Pons (tissue), 1 donor: ENCODE measurements at regions not wholly inside any gene's neighbourhood (a gene's known extent, or its start where the extent isn't known, plus 50 kb on each side); places are given as distances from the start of the nearest gene placed in this dataset.
"Not testable (repeated sequence)": the region's sequence is repeated elsewhere in the genome, so short reads cannot be mapped to it uniquely, and the experiment has no call there.

Experiments used
- DNase-seq: peaks from one replicate; pipeline ENCODE4 v3.0.0-alpha.2; 2016; ENCODE audit warnings: low spot score

- not testable (repeated sequence) for DNase-seq
Measured at GRCh38 chr6:25160134-25160533, 119.0 kb upstream of the CARMIL1 start.

- no peak for DNase-seq
Measured at GRCh38 chr6:25165177-25165576, 114.0 kb upstream of the CARMIL1 start.

- no peak for DNase-seq
Measured at GRCh38 chr6:25165800-25166199, 113.4 kb upstream of the CARMIL1 start.

DNA sequence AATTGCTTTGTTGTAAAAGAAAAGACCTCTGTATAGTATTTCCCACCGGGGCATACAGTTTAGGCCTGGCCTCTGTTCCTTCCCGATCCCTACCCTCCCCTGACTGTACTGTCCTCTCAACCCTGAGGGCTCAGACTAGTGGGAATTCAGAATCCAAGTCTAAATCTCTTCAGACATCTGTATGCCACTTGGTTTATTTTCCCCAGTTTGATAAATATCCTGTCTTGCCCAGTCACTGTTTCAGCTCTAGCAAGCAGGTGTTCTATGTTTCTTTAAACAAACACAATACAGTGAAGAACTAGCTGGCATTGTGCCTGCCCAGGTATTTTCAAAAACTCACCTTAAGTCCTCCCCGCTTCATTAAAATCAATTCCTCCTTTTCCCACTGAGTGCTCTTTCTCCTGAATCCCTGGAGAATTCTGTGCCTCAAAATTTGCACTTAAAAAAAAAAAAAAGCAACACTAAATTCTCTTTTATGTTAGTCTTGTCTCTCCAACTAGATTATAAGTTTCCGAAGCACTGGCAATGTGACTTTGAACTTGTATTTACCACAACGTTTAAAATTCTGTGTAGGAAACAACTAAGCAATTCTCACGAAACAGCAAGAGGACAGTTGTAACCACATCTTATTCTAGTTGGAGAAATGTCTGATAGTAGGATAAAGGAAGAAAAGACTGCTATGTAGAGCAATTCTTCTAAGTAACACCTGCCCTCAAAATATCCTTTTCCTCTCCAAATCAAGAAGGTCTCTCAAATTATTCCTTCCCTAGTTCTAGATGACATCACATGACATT lies 112.0 kb upstream of the CARMIL1 start:
- no peak for DNase-seq

- no peak for DNase-seq
Measured at GRCh38 chr6:25167961-25168360, 111.2 kb upstream of the CARMIL1 start.

- DNase-seq, result no peak
Measured at GRCh38 chr6:25168637-25169036, 110.5 kb upstream of the CARMIL1 start.

DNA sequence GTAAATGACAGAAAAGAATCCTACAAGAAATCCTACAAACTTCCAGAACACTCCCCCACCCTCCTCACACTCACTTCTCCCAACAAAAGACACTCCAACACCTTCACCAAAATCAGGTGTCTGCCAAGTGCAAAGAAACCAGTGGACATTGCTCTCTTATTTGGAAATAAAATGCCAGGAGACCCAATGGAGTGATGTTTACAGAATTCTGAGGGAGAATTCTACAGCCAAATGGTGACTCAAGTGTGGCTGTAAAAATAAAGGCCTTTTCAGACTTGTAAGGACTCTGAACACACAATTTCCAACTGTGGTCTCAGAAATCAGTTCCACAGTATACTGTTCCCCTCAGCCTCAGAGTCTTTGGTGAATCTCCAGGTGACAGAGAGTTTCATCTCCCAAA lies 109.6 kb upstream of the CARMIL1 start:
- no peak for DNase-seq

GRCh38 chr6:25169961-25170360 lies 109.2 kb upstream of the CARMIL1 start:
- no peak for DNase-seq

DNA sequence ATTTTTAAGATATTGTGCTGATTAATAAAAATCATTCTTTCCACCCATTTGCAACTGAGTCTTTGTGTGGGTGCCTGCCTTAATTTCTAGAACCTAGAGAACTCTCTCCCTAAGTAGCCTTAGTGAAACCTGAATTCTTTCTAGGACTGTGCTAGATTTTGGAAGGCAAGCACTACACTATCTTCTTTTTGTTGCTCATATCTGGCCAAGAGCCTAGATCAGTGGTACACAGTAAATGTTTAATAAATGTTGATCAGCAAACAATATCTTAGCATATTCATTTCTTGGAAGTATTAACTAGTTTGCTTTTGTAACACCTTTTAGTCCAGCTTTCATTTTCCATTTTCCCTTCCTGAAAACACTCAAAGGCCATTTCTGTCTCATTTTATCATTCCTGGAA lies 108.5 kb upstream of the CARMIL1 start:
- DNase-seq, result no peak

GRCh38 chr6:25171301-25171700 lies 107.9 kb upstream of the CARMIL1 start:
- DNase-seq, result no peak

DNA sequence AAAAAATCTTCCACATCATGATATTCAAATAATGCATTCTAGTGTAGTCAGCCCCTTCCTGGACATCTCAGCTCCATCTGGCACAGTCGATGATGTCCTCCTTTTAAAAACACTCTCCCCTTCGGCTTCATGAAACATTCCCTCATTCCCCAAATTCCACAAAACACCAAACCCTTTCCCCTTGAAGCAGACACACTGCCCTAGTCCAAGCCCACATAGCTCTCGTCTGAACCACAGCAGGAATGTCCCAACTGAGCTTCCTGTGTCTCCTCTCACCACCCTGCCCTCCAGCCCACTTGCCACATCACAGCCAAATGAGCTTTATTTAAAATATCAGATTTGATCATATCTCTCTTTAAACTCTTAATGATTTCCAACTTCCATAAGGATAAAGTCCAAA lies 106.4 kb upstream of the CARMIL1 start:
- DNase-seq, result no peak

- no peak for DNase-seq
Measured at GRCh38 chr6:25173246-25173645, 105.9 kb upstream of the CARMIL1 start.

DNA sequence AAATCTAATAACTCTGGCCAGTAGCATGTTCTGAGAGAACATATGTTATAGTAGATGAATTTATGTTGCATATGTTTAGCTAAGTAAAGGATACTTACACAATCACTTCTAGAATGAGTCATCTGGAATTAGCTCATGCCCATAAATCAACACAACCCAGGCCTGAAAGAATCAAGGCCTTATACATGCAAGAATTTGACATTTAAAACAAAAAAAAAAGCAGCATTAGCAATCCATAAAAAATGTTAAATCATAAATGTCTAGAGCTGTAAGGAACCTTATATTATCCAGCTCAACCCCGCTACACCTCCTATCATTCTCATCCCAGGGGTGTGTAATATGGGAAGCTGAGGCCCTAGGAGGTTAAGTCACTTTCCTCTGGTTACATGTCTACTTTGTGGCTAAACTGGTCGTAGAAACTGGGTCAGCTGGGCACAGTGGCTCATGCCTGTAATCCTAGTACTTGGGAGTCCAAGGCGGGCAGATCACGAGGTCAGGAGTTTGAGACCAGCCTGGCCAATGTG lies 105.2 kb upstream of the CARMIL1 start:
- DNase-seq, result no peak

- no peak for DNase-seq
Measured at GRCh38 chr6:25174678-25175077, 104.5 kb upstream of the CARMIL1 start.

DNA sequence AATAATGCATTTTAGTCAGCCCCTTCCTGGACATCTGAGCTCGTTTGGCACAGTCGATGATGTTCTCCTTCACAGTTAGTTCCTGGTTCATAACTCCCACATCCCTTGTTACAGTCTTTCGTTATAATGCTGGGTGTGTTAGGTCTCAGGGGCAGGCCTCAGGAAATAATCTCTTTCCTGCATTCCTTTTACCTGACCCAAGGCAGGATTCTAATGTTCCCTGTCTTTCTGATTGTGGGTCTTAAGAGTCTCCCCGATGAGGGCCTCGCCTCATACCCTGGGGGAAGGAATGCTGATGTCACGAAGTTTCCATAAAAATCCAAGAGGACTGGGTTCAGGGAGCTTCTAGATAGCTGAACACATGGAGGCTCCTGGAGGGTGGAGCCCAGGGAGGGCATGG lies 104.0 kb upstream of the CARMIL1 start:
- no peak for DNase-seq

GRCh38 chr6:25175681-25176080 lies 103.5 kb upstream of the CARMIL1 start:
- DNase-seq, result no peak

DNA sequence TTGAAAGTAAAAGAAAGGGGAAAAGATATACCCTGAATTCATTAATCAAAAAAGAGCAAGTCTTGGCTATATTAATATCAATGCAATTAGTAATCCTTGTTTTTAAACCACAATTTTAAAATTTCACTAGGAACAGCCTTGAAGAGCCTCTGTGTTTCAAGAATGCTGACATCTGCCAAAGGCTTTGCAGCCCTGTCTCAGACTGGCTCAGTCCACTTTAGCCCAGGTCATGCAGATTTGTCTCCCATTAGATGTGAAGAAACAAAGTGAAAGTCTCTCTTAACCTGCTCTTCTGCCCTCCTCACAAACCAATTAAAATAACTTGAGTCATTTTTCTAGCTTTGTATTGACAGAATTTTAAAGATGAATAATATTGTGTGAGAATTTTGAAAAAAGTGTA lies 102.7 kb upstream of the CARMIL1 start:
- no peak for DNase-seq

GRCh38 chr6:25177500-25178028 lies 101.6 kb upstream of the CARMIL1 start:
- DNase-seq, result no peak

- no peak for DNase-seq
Measured at GRCh38 chr6:25178336-25179035, 100.7 kb upstream of the CARMIL1 start.

- no peak for DNase-seq
Measured at GRCh38 chr6:25179051-25179778, 100.0 kb upstream of the CARMIL1 start.

DNA sequence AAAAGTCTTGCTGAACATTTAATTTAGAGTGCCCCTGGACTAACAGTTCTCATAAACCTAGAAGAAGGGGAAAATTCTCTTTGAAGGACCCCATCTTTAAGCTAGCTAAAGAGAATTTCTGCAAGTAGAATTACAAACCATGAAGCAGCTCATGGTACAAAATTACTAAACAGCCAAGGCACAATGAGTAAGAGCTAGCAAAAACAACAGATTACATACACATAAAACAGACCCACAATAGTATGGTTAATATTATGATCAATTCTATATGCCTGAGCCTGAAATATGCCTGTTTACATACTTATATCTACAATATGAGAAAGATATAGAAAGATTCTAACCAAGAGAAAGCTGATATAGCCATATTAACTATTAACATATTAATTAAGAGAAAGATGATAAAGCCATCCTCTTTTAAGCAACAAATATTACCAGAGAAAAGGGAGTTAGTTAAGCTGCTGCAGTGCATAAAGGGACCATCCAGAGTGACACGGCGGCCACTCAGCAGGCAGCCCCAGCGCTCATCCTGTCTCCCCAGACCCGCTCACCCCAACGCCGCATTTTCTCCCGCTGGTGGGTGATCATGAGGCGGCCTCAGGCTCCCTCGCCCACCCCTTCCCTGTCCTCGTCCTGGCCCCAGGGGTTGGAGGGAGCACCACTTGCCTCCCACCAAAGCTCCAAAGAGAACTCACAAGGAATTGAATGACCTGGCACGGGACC lies 98.4 kb upstream of the CARMIL1 start:
- no peak for DNase-seq

DNA sequence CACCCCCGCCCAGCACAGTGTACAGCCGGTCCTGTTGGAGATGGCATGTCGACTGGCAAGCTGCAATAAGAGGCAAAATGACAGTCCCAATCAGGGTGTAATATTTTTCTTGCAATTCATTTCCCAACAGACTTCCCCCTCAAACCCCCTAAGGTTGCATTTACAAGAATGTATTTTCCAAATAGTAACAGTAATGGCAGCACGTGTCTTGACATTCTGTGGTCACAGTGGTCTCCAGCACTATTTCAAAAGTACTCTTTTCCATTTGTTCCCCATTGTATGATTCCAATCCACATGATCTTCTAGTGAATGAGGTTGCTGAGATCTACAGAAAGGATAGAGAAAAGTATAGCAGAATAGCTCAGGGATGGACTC lies 97.8 kb upstream of the CARMIL1 start:
- no peak for DNase-seq
